ENCODE measurements at regions not wholly inside any gene's neighbourhood (a gene's known extent, or its start where the extent isn't known, plus 50 kb on each side); places are given as distances from the start of the nearest gene placed in this dataset.

GRCh38 chr11:116577956-116578355 is 194.8 kb downstream of the BUD13 start:
- H3K4me1 Mint-ChIP-seq = no peaks in the 10 kb centered on the region
- H3K36me3 Mint-ChIP-seq = no peaks in the 10 kb centered on the region
- H3K27me3 Mint-ChIP-seq = peaks cover 29% of the 10 kb centered on the region
- no peak overlapping the region for H3K4me3 Mint-ChIP-seq
- H3K27ac Mint-ChIP-seq = no peak overlapping the region
- H3K9me3 Mint-ChIP-seq = no peaks in the 10 kb centered on the region

DNA sequence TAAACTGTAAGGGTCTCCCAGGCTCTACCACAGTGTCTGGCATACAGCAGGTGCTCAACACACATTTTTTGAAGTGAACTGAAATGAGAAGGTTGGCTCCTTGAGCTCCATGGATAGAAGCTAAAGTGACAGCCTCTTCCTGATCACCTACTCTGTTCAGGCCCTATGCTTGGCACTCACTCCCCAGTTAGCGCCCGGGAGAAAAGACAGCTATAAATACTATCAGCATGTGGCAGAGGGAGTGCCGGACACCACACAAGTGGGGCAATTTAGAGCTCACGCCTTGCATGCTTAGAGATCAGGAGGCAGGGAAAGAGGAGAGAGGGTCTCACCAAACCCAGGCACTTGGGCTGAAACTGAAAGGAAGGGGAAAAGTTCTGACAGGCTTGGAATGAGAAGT is 195.5 kb downstream of the BUD13 start:
- H3K27me3 Mint-ChIP-seq = peaks cover 28% of the 10 kb centered on the region
- no peaks in the 10 kb centered on the region for H3K4me1 Mint-ChIP-seq
- H3K27ac Mint-ChIP-seq = no peak overlapping the region
- no peaks in the 10 kb centered on the region for H3K36me3 Mint-ChIP-seq
- H3K9me3 Mint-ChIP-seq = no peaks in the 10 kb centered on the region
- H3K4me3 Mint-ChIP-seq = no peak overlapping the region

DNA sequence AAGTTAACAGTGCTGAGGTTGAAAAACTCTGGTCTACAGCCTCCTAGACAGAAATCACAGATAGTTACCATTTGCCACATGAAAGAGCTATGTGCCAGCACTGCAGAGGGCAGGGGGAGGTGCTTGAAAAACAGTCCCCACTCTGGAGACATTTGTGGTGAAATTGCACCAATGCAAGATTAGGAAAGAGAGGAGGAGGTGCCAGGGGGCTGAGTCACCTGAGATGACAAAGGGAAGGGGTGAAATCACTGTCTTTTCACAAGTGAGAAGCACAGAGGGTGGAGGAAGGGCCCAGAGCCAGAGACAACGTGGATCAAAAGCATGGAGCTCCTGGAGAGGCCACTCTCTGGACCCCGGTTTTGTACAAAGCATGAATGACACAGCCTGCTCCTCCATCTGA is 196.3 kb downstream of the BUD13 start:
- Mint-ChIP-seq H3K4me1 (no peaks in the 10 kb centered on the region), H3K27me3 (peaks cover 21% of the 10 kb centered on the region), H3K4me3 (no peak overlapping the region), H3K36me3 (no peaks in the 10 kb centered on the region), H3K9me3 (no peaks in the 10 kb centered on the region), H3K27ac (no peak overlapping the region)

- H3K27ac Mint-ChIP-seq = no peak overlapping the region
- no peaks in the 10 kb centered on the region for H3K36me3 Mint-ChIP-seq
- H3K4me1 Mint-ChIP-seq = no peaks in the 10 kb centered on the region
Measured at GRCh38 chr11:116567721-116568242, 205.0 kb downstream of the BUD13 start.

DNA sequence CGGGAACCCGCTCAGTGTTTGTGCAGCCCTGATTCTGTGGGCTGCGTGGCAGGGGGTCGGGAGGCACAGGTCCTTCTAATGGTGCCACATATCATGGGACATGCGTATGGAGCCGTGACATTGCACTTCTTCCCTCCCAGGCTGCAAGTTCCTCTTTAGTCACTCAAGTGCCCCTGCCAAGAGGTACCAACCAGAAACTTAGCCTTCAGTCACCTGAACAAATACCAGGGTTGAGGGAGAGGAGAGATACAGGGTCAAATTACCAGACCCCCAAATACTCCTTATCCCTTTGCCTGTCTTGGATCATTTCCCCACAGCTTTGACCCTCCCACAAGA is 209.1 kb downstream of the BUD13 start:
- Mint-ChIP-seq H3K27ac (no peak overlapping the region), H3K27me3 (peaks cover 11% of the 10 kb centered on the region)

More at GRCh38 chr11:116567721-116568242, 205.0 kb downstream of the BUD13 start:
- Mint-ChIP-seq H3K9me3 (no peaks in the 10 kb centered on the region), H3K4me3 (no peak overlapping the region), H3K27me3 (peaks cover 11% of the 10 kb centered on the region)

GRCh38 chr11:116563028-116563711 is 209.6 kb downstream of the BUD13 start:
- Mint-ChIP-seq H3K27me3 (peaks cover 11% of the 10 kb centered on the region), H3K4me1 (no peaks in the 10 kb centered on the region), H3K9me3 (no peaks in the 10 kb centered on the region), H3K36me3 (no peaks in the 10 kb centered on the region), H3K4me3 (no peak overlapping the region), H3K27ac (no peak overlapping the region)

More for the DNA sequence above, 209.1 kb downstream of the BUD13 start:
- no peaks in the 10 kb centered on the region for H3K9me3 Mint-ChIP-seq
- H3K36me3 Mint-ChIP-seq = no peaks in the 10 kb centered on the region
- H3K4me1 Mint-ChIP-seq = no peaks in the 10 kb centered on the region
- no peak overlapping the region for H3K4me3 Mint-ChIP-seq

DNA sequence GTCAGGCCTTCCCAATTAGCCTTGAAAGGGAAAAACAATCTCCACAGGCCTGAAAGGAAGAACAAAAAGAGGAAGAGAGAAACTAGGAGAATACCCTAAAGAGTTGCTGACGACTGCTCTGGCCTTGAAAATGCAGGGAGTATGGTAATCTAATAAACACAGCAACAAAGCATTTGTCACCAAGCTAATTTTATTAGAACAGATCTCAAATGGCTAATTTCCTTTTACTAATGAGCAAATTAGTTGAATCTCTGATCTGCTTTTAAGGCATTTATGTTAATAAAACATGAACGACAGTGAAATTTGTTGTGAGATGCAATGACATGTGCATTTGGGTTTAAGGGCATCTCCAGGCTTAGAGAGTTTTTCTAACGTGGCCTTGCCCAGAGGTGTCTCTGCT is 212.2 kb downstream of the BUD13 start:
- no peaks in the 10 kb centered on the region for H3K4me1 Mint-ChIP-seq
- no peak overlapping the region for H3K27ac Mint-ChIP-seq
- H3K9me3 Mint-ChIP-seq = peaks cover 5% of the 10 kb centered on the region
- no peak overlapping the region for H3K4me3 Mint-ChIP-seq
- peaks cover 8% of the 10 kb centered on the region for H3K27me3 Mint-ChIP-seq
- no peaks in the 10 kb centered on the region for H3K36me3 Mint-ChIP-seq

DNA sequence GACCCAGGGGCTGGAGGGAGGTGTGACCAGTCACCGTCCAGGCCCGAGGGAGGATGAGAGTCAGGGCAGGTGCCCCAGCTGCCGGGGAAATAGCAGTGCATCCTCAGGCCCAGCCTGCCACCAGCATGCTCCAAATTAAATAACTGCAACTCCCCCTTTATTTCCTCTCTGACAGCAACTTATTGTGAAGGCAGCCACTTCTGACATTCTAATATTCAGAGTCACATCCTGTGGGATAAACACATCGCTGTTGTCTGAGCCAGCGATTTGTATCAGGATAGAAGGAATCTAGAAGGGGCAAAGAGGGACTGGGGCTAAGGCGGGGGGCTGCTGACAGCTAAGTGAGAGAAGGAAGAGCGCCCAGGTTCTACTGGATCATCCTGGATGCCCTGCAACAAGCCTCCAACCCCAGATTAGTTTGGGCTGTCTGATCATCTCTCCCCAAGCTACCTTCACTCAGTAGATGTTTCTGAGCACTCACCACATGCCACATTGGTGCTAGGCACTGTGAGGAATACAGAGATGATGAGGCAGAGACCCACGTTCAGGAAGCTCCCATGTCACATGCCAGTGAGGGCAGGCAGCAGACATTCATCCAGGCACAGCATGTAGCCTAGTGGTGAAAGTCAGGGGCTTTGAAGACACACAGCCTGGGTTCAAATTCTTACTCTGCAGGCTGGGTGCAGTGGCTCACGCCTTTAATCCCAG is 214.1 kb downstream of the BUD13 start:
- H3K27ac Mint-ChIP-seq = no peak overlapping the region
- H3K27me3 Mint-ChIP-seq = peaks cover 4% of the 10 kb centered on the region
- H3K4me3 Mint-ChIP-seq = no peak overlapping the region
- no peaks in the 10 kb centered on the region for H3K4me1 Mint-ChIP-seq
- no peaks in the 10 kb centered on the region for H3K36me3 Mint-ChIP-seq
- peaks cover 5% of the 10 kb centered on the region for H3K9me3 Mint-ChIP-seq

GRCh38 chr11:116557282-116557681 is 215.5 kb downstream of the BUD13 start:
- no peak overlapping the region for H3K4me3 Mint-ChIP-seq
- H3K27me3 Mint-ChIP-seq = peaks cover 3% of the 10 kb centered on the region
- peaks cover 5% of the 10 kb centered on the region for H3K9me3 Mint-ChIP-seq
- H3K27ac Mint-ChIP-seq = no peak overlapping the region
- H3K4me1 Mint-ChIP-seq = no peaks in the 10 kb centered on the region
- no peaks in the 10 kb centered on the region for H3K36me3 Mint-ChIP-seq

- Mint-ChIP-seq H3K36me3 (no peaks in the 10 kb centered on the region), H3K4me3 (no peak overlapping the region), H3K9me3 (peaks cover 5% of the 10 kb centered on the region), H3K27ac (no peak overlapping the region), H3K27me3 (peaks cover 4% of the 10 kb centered on the region), H3K4me1 (no peaks in the 10 kb centered on the region)
Measured at GRCh38 chr11:116556483-116556882, 216.3 kb downstream of the BUD13 start.

GRCh38 chr11:116553482-116553881 is 219.3 kb downstream of the BUD13 start:
- peaks cover 7% of the 10 kb centered on the region for H3K27me3 Mint-ChIP-seq
- H3K27ac Mint-ChIP-seq = no peak overlapping the region
- no peak overlapping the region for H3K4me3 Mint-ChIP-seq
- H3K36me3 Mint-ChIP-seq = no peaks in the 10 kb centered on the region
- H3K4me1 Mint-ChIP-seq = no peaks in the 10 kb centered on the region
- H3K9me3 Mint-ChIP-seq = peaks cover 5% of the 10 kb centered on the region

DNA sequence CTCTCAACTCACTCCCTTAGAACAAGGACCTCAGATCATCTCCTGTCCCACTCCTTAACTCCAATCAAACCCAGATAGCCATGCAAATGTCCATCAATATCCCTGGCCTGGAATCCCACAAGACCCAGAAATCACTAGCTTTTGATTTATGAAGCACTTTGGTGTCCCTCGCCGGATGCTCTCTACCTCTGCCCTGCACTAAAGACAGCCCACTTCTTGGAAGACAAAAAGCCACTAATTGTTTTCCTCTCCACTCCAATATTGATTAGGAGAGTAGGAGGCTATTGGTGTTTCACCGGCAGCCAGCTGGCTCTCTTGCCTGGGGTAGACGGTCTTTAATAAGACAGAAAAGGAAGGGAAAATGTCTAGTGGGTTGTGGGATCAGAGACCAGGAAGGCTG is 221.2 kb downstream of the BUD13 start:
- no peaks in the 10 kb centered on the region for H3K36me3 Mint-ChIP-seq
- peaks cover 4% of the 10 kb centered on the region for H3K9me3 Mint-ChIP-seq
- no peak overlapping the region for H3K27ac Mint-ChIP-seq
- no peaks in the 10 kb centered on the region for H3K4me1 Mint-ChIP-seq
- no peak overlapping the region for H3K4me3 Mint-ChIP-seq
- H3K27me3 Mint-ChIP-seq = peaks cover 7% of the 10 kb centered on the region

DNA sequence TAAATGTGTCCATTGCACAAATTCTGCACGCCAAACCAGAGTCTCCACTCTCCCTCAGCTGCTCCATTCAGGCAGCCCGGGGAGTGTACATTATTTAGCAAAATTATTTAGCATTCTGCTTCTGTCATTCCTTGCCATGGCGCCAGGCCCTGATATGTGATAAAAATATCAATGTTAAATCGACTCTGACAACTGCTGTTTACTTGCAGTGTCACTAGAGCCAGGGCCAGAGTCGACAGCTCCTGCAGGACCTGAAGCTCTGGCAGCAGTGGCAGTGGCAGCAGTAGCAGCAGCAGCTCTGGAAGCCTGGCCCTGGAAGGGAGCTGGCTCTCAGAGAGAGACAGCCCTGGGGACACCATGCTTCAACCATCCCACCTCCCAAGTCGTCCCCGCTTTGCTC is 224.5 kb downstream of the BUD13 start:
- Mint-ChIP-seq H3K9me3 (no peaks in the 10 kb centered on the region), H3K4me1 (no peaks in the 10 kb centered on the region), H3K4me3 (no peak overlapping the region), H3K36me3 (no peaks in the 10 kb centered on the region), H3K27ac (no peak overlapping the region), H3K27me3 (peaks cover 4% of the 10 kb centered on the region)

DNA sequence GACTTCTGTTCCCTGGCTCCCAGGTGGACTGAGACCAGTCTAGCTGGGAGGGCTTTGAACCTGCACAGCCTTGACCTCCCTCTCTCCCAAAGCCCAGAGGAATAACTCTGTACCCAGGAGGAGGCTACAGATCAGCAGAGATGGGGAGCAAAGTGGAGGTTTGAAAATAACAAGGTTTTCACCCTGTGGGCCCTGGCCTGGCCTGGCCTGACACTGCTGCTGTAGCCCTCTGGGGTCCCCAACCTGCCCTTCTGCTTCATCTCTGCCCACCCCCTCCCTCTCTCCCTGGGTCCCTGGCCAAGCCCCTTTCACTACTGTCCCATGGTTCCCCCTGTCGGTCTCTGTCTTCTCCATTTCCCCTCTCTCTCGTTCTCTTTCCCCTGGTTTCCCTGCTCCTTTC is 225.2 kb downstream of the BUD13 start:
- H3K9me3 Mint-ChIP-seq = no peaks in the 10 kb centered on the region
- peaks cover 4% of the 10 kb centered on the region for H3K27me3 Mint-ChIP-seq
- no peak overlapping the region for H3K4me3 Mint-ChIP-seq
- no peaks in the 10 kb centered on the region for H3K4me1 Mint-ChIP-seq
- H3K36me3 Mint-ChIP-seq = no peaks in the 10 kb centered on the region
- H3K27ac Mint-ChIP-seq = no peak overlapping the region

DNA sequence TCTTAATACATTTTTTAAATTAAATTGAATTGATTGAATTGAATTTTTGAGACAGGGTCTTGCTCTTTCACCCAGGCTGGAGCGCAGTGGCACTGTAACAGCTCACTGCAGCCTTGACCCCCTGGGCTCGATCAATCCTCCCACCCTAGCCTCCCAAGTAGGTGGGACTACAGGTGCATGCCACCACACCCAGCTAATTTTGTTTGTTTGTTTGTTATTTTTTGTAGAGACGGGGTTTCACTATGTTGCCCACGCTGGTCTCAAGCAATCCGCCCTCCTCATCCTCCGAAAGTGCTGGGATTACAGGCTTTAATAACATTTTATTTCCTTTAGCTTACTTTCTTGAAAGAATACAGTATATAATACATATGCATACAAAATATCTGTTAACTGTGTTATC is 226.9 kb downstream of the BUD13 start:
- H3K27me3 Mint-ChIP-seq = peaks cover 1% of the 10 kb centered on the region
- H3K27ac Mint-ChIP-seq = no peak overlapping the region
- no peaks in the 10 kb centered on the region for H3K9me3 Mint-ChIP-seq
- no peak overlapping the region for H3K4me3 Mint-ChIP-seq
- no peaks in the 10 kb centered on the region for H3K36me3 Mint-ChIP-seq
- H3K4me1 Mint-ChIP-seq = no peaks in the 10 kb centered on the region

DNA sequence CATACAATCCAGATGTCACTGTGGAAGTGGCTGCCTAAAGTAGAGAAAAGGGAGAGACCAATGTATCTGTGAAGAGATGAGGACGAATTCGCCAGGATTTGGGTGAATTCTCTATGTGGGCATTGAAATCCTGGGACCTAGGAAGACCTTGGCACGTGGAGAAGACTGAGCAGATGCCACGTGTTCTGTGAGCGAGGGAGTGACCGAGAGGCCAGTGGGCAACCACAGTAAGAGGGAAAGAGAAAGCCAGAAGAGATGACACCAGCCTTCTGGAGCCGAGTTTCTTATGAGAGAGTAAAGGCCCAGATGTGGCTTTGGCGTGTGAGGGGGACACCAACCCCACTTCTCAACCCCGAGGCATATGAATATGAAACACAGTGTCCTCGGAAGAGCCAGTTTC is 228.1 kb downstream of the BUD13 start:
- Mint-ChIP-seq H3K27ac (no peak overlapping the region), H3K4me1 (no peaks in the 10 kb centered on the region), H3K9me3 (no peaks in the 10 kb centered on the region), H3K36me3 (no peaks in the 10 kb centered on the region), H3K27me3 (peaks cover 5% of the 10 kb centered on the region), H3K4me3 (no peak overlapping the region)

Measured in activated naive CD4-positive, alpha-beta T cell treated with anti-CD3 and anti-CD28 coated beads, Interleukin-2, amount 50 U/mL, for 24 hours (primary cell).